Endothelial cell of umbilical vein (primary cell): ENCODE measurements at regions not wholly inside any gene's neighbourhood (a gene's known extent, or its start where the extent isn't known, plus 50 kb on each side); places are given as distances from the start of the nearest gene placed in this dataset.

Experiments used
- EZH2 ChIP-seq: IDR thresholded peaks from 2 replicates; pipeline ENCODE4 v1.6.1; 2012; ENCODE audit warnings: borderline replicate concordance, low read depth, mild to moderate bottlenecking, moderate library complexity, low read length, inconsistent platforms; ENCODE audit not compliant: severe bottlenecking
- MYC ChIP-seq: IDR thresholded peaks from one replicate; pipeline ENCODE4 v1.6.1; 2011; ENCODE audit warnings: mild to moderate bottlenecking, low read depth, low read length
- POLR2A ChIP-seq: IDR thresholded peaks from 2 replicates; pipeline ENCODE4 v1.6.1; 2012; ENCODE audit warnings: low read depth, mild to moderate bottlenecking, control low read depth, low read length
- POLR2AphosphoS5 ChIP-seq: IDR thresholded peaks from 2 replicates; pipeline ENCODE4 v1.6.1; 2012; ENCODE audit warnings: low read depth, mild to moderate bottlenecking, control low read depth, low read length, moderate library complexity; ENCODE audit not compliant: insufficient read depth
- TF ChIP-seq, protein P1 (sequence below), 2 donors: IDR thresholded peaks; 1 replicate in 1 of 2; 2 replicates in 1 of 2; pipeline ENCODE4 v1.5.1; 2011; ENCODE audit warnings: low read length in 2 of 2, mild to moderate bottlenecking in 2 of 2, moderate library complexity in 2 of 2, control low read depth in 1 of 2, inconsistent platforms in 1 of 2, low read depth in 1 of 2; ENCODE audit not compliant: insufficient read depth in 1 of 2; ENCODE audit errors: extremely low read depth in 1 of 2

DNA sequence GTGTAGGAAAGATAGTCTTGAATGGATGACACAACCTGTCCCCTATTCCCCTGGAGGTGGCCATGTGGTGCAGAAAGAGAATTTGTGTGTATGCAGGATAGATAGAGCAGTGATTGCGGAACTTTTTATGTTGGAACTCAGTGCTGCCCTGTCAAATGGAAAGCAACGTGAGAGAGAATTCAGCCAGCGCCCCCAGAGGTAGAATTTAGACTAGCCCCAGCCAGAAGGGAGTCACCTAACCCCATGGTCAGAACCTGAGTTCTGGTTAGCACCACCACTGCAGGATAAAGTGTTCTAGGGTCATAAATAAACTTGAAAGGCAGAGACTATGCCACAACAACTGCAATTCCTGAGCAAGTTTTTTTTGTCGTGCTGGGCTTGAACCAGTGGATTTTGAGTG lies 152.9 kb upstream of the GRIA4 start:
- TF ChIP-seq, protein P1, sequence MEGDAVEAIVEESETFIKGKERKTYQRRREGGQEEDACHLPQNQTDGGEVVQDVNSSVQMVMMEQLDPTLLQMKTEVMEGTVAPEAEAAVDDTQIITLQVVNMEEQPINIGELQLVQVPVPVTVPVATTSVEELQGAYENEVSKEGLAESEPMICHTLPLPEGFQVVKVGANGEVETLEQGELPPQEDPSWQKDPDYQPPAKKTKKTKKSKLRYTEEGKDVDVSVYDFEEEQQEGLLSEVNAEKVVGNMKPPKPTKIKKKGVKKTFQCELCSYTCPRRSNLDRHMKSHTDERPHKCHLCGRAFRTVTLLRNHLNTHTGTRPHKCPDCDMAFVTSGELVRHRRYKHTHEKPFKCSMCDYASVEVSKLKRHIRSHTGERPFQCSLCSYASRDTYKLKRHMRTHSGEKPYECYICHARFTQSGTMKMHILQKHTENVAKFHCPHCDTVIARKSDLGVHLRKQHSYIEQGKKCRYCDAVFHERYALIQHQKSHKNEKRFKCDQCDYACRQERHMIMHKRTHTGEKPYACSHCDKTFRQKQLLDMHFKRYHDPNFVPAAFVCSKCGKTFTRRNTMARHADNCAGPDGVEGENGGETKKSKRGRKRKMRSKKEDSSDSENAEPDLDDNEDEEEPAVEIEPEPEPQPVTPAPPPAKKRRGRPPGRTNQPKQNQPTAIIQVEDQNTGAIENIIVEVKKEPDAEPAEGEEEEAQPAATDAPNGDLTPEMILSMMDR (IDR thresholded peaks at IDR 0.05; ENCODE audit: extremely low read depth in 1 of 2, insufficient read depth in 1 of 2, low read depth in 1 of 2, low read length in 2 of 2) = no peak
- no peak for TF ChIP-seq MYC
- no peak for TF ChIP-seq EZH2
- TF ChIP-seq POLR2A = no peak
- TF ChIP-seq POLR2AphosphoS5 = no peak
